Activated gamma-delta T cell treated with anti-CD3 and anti-CD28 coated beads, Interleukin-2, amount 50 U/mL, for 16 hours (primary cell): ENCODE measurements at regions not wholly inside any gene's neighbourhood (a gene's known extent, or its start where the extent isn't known, plus 50 kb on each side); places are given as distances from the start of the nearest gene placed in this dataset.
"Not testable (repeated sequence)": the region's sequence is repeated elsewhere in the genome, so short reads cannot be mapped to it uniquely, and the experiment has no call there.

Source experiments
- DNase-seq: peaks from one replicate; pipeline ENCODE4 v3.0.0-alpha.2; 2020; ENCODE audit warnings: low read depth

DNA sequence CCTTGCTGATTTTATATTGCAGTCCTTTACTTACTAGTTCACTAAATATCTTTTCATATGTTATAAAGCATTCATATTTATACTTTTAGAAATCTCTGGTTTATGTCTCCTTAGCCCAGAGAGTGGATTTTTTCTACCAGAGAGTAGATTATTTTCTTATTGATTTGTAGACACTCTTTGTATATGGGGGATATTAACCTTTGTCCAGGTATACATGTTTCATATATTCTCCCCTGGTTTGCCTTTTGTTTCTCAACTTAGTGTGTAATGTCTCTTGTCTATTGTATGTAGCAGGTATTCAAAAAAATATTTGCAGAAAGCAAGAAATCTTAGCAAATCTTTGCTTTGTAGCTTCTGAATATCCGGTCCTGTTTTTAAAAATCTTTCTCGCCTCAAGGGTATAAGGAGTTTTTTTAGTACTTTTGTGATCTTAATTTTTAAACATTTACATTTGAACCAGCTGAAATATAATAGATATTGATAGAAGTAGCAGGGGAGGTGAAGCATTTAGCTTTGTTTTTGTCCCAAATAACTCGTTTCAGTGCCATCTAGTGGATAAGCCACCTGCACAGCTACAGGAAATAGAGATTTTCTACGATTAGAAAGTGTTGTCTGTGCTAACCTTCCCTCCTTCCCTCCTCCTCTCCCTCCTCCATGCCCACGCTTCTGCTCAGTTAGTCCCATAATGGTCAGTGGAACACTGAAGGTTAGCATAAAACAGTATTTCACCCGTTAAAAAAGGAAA lies 97.0 kb downstream of the PHETA1 start:
- no peak for DNase-seq

GRCh38 chr12:111270774-111271173 lies 98.1 kb downstream of the PHETA1 start:
- DNase-seq, result no peak

- DNase-seq, result no peak
These were observed 98.7 kb downstream of the PHETA1 start for GRCh38 chr12:111270239-111270638.

GRCh38 chr12:111269718-111270117 lies 99.2 kb downstream of the PHETA1 start:
- no peak for DNase-seq

- DNase-seq, result peak; percentile 5
These were observed 99.9 kb downstream of the PHETA1 start for GRCh38 chr12:111268738-111269572.

DNA sequence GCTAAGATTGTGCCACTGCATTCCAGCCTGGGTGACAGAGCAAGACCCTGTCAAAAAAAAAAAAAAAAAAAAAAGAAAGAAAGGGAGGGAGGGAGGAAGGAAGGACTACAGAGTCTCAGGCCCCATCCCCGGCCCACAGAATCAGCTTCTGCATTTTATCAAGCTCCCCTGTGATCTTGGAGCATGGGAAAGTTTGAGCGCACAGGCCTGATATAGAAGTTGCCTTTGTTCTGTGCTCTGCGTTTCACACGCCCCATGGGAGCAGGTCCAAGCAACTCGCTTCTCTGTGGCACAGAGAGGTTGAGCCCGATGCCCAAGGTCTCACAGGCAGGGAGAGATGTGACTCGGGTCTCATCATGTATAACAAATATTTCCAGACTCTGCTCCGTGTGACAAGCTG lies 101.8 kb downstream of the PHETA1 start:
- no peak for DNase-seq

- no peak for DNase-seq
These were observed 106.8 kb downstream of the PHETA1 start for GRCh38 chr12:111261911-111262676.

DNA sequence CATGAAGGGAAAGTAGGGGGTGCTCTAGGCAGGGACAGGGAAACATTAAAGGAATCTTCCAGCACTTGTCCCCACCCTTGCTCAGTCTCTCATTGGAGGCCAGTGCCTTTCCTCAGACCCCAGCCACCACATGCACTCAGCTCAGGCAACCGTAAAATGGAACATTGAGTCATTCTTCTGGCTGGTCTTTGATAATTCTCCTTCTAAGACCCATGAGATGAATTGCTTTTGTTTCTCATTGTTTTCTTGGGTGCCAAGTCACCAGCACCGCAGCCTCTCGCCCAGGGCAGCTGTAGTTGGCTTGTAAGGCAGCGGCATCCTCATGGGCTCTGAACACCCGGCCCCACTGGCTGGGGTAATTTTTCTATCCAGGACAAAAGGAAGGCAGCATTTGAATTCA lies 108.2 kb downstream of the PHETA1 start:
- no peak for DNase-seq

- no peak for DNase-seq
These were observed 109.7 kb downstream of the PHETA1 start for GRCh38 chr12:111259231-111259630.

GRCh38 chr12:111258081-111258480 lies 110.8 kb downstream of the PHETA1 start:
- DNase-seq, result not testable (repeated sequence)

DNA sequence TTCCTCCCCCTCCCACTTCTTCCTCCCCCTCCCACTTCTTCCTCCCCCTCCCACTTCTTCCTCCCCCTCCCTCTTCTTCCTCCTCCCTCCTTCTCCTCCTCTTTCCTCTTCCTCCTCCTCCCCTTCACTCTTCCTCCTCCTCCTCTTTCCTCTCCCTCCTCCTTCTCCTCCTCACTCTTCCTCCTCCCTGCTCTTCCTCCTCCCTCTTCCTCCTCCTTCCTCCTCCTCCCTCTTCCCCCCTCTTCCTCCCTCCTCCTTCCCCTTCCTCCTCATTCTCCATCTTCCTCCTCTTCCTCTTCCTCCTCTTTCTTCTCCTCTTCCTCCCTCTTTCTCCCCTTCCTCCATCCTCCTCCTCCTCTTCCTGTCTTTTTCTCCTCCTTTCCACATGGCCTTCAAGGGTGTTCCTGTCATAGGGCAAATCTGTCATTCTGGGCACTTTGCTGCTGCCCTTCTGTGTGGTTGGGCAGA lies 111.4 kb downstream of the PHETA1 start:
- DNase-seq, result no peak

DNA sequence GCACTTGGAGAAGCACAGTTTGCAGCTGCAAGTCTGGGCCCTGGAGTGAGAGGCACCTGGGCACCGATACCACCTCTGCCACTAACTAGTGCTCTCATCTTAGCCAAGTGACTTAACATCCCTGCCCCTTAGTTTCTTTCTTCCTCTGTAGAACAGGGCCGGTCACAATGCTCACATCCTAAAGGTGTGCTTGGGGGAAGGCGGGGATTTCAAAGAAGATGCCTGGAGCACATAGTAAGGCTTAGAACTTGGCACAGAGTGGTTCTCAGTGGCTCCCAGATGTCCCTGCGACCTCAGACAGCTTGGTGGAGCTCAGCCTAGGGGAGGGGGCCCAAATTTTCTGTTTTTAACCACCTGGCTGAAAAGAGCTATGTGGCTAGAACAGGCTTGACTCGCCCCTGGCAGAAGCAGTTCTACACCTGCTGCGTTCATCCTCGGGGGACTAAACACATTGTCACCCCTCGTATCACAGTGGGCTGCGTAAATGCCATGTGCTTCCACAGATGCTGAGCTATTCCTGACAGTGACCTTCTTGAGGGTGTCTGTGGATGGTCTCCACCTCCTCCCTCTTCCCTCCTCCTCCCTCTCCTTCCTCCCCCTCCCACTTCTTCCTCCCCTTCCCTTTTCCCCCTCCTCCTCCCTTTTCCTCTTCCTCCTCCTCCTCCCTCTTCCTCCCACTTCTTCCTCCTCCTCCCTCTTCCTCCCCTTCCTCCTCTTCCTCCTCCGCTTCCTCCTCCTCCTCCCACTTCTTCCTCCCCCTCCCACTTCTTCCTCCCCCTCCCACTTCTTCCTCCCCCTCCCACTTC lies 112.1 kb downstream of the PHETA1 start:
- no peak for DNase-seq

- no peak for DNase-seq
These were observed 113.6 kb downstream of the PHETA1 start for GRCh38 chr12:111255261-111255660.

DNA sequence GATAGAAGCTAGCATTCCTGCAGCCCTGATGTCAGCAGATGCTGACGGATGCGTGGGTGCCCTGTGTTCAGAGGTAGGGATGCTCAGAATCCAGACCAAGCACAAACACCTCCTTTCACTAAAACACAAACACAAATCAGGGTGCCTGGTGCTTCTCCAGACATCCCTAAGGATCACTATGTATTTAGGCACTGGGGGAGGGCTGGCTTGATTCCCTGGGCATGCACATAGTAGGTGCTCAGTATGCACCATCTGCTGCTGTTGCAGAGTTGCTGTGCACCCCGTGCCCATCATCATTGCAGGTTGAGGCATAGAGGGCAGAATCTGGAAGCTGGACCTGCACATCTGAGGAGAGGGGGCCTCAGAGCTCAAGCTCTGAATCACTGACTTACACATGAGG lies 114.8 kb downstream of the PHETA1 start:
- DNase-seq, result no peak

DNA sequence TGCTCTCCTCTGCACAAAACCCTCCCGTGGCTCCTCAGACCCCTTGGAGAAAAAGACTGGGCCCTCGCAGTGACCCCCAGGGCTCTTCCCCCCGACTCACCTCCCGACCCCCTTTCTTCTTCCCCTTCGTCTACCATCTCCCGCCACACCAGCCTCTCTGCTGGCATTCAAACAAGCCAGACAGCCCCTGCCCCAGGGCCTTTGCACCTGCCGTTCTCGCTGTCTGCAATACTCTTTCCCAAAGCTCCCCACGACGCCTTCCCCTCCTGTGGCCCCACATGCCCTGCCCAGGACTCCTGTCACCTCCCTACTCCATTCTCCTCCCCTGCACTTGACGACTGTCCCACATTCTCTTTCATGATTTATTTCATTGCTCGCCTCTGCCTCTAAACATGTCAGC lies 115.7 kb downstream of the PHETA1 start:
- no peak for DNase-seq

DNA sequence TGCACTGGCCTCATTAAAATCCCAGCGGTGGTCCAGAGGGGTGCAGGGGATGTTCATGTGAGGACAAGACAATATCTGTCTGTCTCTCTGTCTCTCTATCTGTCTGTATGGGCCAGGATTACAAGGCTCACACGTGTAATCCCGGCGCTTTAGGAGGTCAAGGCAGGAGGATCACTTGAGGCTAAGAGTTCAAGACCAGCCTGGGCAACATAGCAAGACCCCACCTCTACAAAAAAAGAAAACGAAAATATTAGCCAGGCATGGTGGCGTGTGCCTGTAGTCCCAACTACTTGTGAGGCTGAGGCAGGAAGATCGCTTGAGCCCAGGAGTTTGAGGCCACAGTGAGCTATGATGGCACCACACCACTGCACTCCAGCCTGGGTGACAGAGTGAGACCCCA lies 117.1 kb downstream of the PHETA1 start:
- DNase-seq, result no peak

GRCh38 chr12:111251058-111251730 lies 117.7 kb downstream of the PHETA1 start:
- no peak for DNase-seq

GRCh38 chr12:111250251-111250881 lies 118.5 kb downstream of the PHETA1 start:
- no peak for DNase-seq

DNA sequence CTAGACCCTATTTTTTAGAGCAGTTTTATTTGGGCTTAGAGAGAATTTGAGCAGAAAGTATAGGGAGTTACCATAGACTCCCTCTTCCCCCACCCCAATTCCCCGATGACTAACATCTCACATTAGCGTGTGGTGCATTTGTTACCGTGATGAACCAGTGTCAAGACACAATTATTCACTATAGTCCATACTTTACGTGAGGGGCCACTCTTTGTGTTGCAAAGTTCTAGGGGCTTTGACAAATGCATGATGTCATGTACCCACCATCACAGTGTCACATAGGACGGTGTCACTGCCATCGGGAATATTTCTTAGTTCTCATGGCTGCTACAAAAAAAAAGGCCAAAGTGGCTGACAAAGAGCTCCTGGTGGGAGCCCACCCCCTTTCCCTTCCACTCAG lies 119.1 kb downstream of the PHETA1 start:
- DNase-seq, result no peak

DNA sequence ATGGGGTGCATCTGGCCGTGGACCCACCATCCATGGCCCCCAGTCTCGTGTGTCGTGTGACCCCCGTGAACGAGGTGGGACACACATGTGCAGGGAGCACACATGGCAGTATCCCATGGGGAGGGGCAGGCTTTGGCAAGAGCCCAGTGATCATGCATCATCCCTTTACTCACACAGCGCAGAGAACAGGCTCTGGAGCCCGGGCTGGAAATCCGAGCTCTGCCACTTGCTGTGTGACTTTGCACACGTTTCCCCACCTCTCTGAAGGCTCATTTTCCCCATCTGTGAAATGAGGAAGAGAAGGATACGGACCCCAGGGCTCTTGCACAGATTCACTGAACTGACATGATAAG lies 119.9 kb downstream of the PHETA1 start:
- no peak for DNase-seq
